ENCODE measurements at regions not wholly inside any gene's neighbourhood (a gene's known extent, or its start where the extent isn't known, plus 50 kb on each side); places are given as distances from the start of the nearest gene placed in this dataset.

GRCh38 chr2:226213717-226214116 lies 585.9 kb downstream of the IRS1 start:
- no peaks in the 10 kb centered on the region for H3K9me3 ChIP-seq (ENCODE audit: control insufficient read depth, low read length)
- H3K4me1 ChIP-seq: no peaks in the 10 kb centered on the region
- no peak overlapping the region for H3K4me3 ChIP-seq (ENCODE audit: low read depth, low read length)
- no peaks in the 10 kb centered on the region for H3K36me3 ChIP-seq (ENCODE audit: control insufficient read depth, insufficient read depth, low read length)
- TF ChIP-seq CTCF (IDR thresholded peaks at IDR 0.05): no peak
- no peaks in the 10 kb centered on the region for H3K79me2 ChIP-seq
- no peak overlapping the region for H2AFZ ChIP-seq
- H3K4me2 ChIP-seq (ENCODE audit: low read length): no peak overlapping the region
- H3K27ac ChIP-seq: no peak overlapping the region
- H3K9ac ChIP-seq: no peak overlapping the region
- no peaks in the 10 kb centered on the region for H3K27me3 ChIP-seq (ENCODE audit: control insufficient read depth, insufficient read depth, low read length)

- TF ChIP-seq CTCF (IDR thresholded peaks at IDR 0.05): no peak
- no peak overlapping the region for H3K9ac ChIP-seq
Observed at GRCh38 chr2:226211439-226211838, 588.2 kb downstream of the IRS1 start.

GRCh38 chr2:226208726-226209125 lies 590.9 kb downstream of the IRS1 start:
- no peaks in the 10 kb centered on the region for H3K4me1 ChIP-seq
- no peaks in the 10 kb centered on the region for H3K36me3 ChIP-seq (ENCODE audit: control insufficient read depth, insufficient read depth, low read length)

More at GRCh38 chr2:226211439-226211838, 588.2 kb downstream of the IRS1 start:
- Histone ChIP-seq H3K36me3 (ENCODE audit: control insufficient read depth, insufficient read depth, low read length) (no peaks in the 10 kb centered on the region), H2AFZ (no peak overlapping the region), H3K9me3 (ENCODE audit: control insufficient read depth, low read length) (no peaks in the 10 kb centered on the region), H3K79me2 (no peaks in the 10 kb centered on the region), H3K4me3 (ENCODE audit: low read depth, low read length) (no peak overlapping the region), H3K27me3 (ENCODE audit: control insufficient read depth, insufficient read depth, low read length) (no peaks in the 10 kb centered on the region), H3K4me2 (ENCODE audit: low read length) (no peak overlapping the region), H3K4me1 (no peaks in the 10 kb centered on the region), H3K27ac (no peak overlapping the region)

GRCh38 chr2:226207671-226208070 lies 591.9 kb downstream of the IRS1 start:
- Histone ChIP-seq H3K4me1 (no peaks in the 10 kb centered on the region), H2AFZ (no peak overlapping the region), H3K36me3 (ENCODE audit: control insufficient read depth, insufficient read depth, low read length) (no peaks in the 10 kb centered on the region), H3K4me2 (ENCODE audit: low read length) (peak overlapping the region; percentile 7), H3K79me2 (no peaks in the 10 kb centered on the region), H3K9ac (no peak overlapping the region), H3K27me3 (ENCODE audit: control insufficient read depth, insufficient read depth, low read length) (no peaks in the 10 kb centered on the region), H3K9me3 (ENCODE audit: control insufficient read depth, low read length) (no peaks in the 10 kb centered on the region), H3K27ac (no peak overlapping the region), H3K4me3 (ENCODE audit: low read depth, low read length) (no peak overlapping the region)
- no peak for TF ChIP-seq CTCF (IDR thresholded peaks at IDR 0.05)

More at GRCh38 chr2:226208726-226209125, 590.9 kb downstream of the IRS1 start:
- no peaks in the 10 kb centered on the region for H3K79me2 ChIP-seq
- no peak for TF ChIP-seq CTCF (IDR thresholded peaks at IDR 0.05)
- H3K27me3 ChIP-seq (ENCODE audit: control insufficient read depth, insufficient read depth, low read length): no peaks in the 10 kb centered on the region
- no peak overlapping the region for H2AFZ ChIP-seq
- H3K27ac ChIP-seq: no peak overlapping the region
- no peaks in the 10 kb centered on the region for H3K9me3 ChIP-seq (ENCODE audit: control insufficient read depth, low read length)
- no peak overlapping the region for H3K9ac ChIP-seq
- no peak overlapping the region for H3K4me2 ChIP-seq (ENCODE audit: low read length)
- no peak overlapping the region for H3K4me3 ChIP-seq (ENCODE audit: low read depth, low read length)

- Histone ChIP-seq H3K4me3 (ENCODE audit: low read depth, low read length) (no peak overlapping the region), H3K36me3 (ENCODE audit: control insufficient read depth, insufficient read depth, low read length) (no peaks in the 10 kb centered on the region), H3K27me3 (ENCODE audit: control insufficient read depth, insufficient read depth, low read length) (no peaks in the 10 kb centered on the region), H3K27ac (no peak overlapping the region), H3K9me3 (ENCODE audit: control insufficient read depth, low read length) (no peaks in the 10 kb centered on the region), H2AFZ (no peak overlapping the region), H3K4me2 (ENCODE audit: low read length) (no peak overlapping the region), H3K4me1 (no peaks in the 10 kb centered on the region), H3K79me2 (no peaks in the 10 kb centered on the region), H3K9ac (no peak overlapping the region)
- TF ChIP-seq CTCF (IDR thresholded peaks at IDR 0.05): no peak
Observed at GRCh38 chr2:226199555-226199954, 600.1 kb downstream of the IRS1 start.
